HepG2 (cell line): ENCODE measurements at regions not wholly inside any gene's neighbourhood (a gene's known extent, or its start where the extent isn't known, plus 50 kb on each side); places are given as distances from the start of the nearest gene placed in this dataset.

Source experiments
- POLR2A ChIP-seq, 2 experiments: IDR thresholded peaks; 2 replicates each; pipeline ENCODE4 v1.6.1; 2011; ENCODE audit warnings: low read depth in 2 of 2, low read length in 2 of 2, mild to moderate bottlenecking in 1 of 2, moderate library complexity in 1 of 2; ENCODE audit not compliant: insufficient read depth in 1 of 2
- TAF1 ChIP-seq: sonication (generic); formaldehyde crosslinking; IDR thresholded peaks from 2 replicates; pipeline ENCODE4 v1.4.0; 2020; ENCODE audit warnings: missing genetic modification reagents
- TOPORS ChIP-seq: sonication (generic); formaldehyde crosslinking; IDR thresholded peaks from 2 replicates; pipeline ENCODE4 v1.8.0; 2023; ENCODE audit warnings: mild to moderate bottlenecking, missing genetic modification reagents
- ZNF256 ChIP-seq: sonication (generic); formaldehyde crosslinking; conservative IDR thresholded peaks from 2 replicates; pipeline ENCODE4 v1.4.0; 2020; ENCODE audit warnings: missing genetic modification reagents
- ZNF430 ChIP-seq: sonication (generic); formaldehyde crosslinking; IDR thresholded peaks from 2 replicates; pipeline ENCODE4 v1.9.0; 2021; ENCODE audit warnings: mild to moderate bottlenecking, missing genetic modification reagents
- ZNF547 ChIP-seq: sonication (generic); formaldehyde crosslinking; IDR thresholded peaks from 2 replicates; pipeline ENCODE4 v1.5.1; 2020; ENCODE audit warnings: mild to moderate bottlenecking, missing genetic modification reagents
- ZNF549 ChIP-seq: sonication (generic); formaldehyde crosslinking; IDR thresholded peaks from 2 replicates; pipeline ENCODE4 v1.5.0; 2020; ENCODE audit warnings: missing genetic modification reagents
- ZNF75D ChIP-seq: sonication (generic); formaldehyde crosslinking; IDR thresholded peaks from 2 replicates; pipeline ENCODE4 v1.8.1; 2023; ENCODE audit warnings: missing genetic modification reagents, mild to moderate bottlenecking, borderline replicate concordance
- TF ChIP-seq, protein P1 (sequence below): sonication (generic); formaldehyde crosslinking; IDR thresholded peaks from 2 replicates; pipeline ENCODE4 v1.5.0; 2020; ENCODE audit warnings: mild to moderate bottlenecking, missing genetic modification reagents, moderate library complexity
- TF ChIP-seq, protein P2 (sequence below): sonication (generic); formaldehyde crosslinking; IDR thresholded peaks from 2 replicates; pipeline ENCODE4 v1.9.0; 2021; ENCODE audit warnings: missing genetic modification reagents, borderline replicate concordance

DNA sequence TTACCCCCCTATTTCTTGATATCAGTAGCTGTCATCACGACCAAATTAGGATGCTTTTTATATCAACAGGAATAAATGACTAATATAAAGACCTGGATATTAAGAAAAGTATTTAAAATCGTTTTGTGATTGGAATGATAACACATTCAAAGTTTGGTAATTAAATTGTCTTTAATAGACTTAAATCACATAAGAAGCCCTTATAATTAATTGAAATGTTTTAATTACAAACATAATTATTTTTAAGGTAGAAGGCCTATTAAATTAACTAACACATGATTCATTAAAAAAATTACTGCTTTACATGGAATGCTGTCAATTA is 412.4 kb downstream of the FUT8 start:
- TF ChIP-seq ZNF75D (CRISPR knock-in tag) (no peak), ZNF256 (CRISPR knock-in tag) (no peak), ZNF430 (CRISPR knock-in tag) (no peak), TOPORS (CRISPR knock-in tag) (no peak), ZNF547 (no peak), POLR2A (IDR thresholded peaks at IDR 0.05; ENCODE audit: insufficient read depth in 1 of 2, low read depth in 2 of 2, low read length in 2 of 2) (no peak), ZNF549 (CRISPR knock-in tag) (no peak), TAF1 (CRISPR knock-in tag) (no peak)
- TF ChIP-seq, protein P1, sequence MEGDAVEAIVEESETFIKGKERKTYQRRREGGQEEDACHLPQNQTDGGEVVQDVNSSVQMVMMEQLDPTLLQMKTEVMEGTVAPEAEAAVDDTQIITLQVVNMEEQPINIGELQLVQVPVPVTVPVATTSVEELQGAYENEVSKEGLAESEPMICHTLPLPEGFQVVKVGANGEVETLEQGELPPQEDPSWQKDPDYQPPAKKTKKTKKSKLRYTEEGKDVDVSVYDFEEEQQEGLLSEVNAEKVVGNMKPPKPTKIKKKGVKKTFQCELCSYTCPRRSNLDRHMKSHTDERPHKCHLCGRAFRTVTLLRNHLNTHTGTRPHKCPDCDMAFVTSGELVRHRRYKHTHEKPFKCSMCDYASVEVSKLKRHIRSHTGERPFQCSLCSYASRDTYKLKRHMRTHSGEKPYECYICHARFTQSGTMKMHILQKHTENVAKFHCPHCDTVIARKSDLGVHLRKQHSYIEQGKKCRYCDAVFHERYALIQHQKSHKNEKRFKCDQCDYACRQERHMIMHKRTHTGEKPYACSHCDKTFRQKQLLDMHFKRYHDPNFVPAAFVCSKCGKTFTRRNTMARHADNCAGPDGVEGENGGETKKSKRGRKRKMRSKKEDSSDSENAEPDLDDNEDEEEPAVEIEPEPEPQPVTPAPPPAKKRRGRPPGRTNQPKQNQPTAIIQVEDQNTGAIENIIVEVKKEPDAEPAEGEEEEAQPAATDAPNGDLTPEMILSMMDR (CRISPR knock-in tag): no peak
- TF ChIP-seq, protein P2, sequence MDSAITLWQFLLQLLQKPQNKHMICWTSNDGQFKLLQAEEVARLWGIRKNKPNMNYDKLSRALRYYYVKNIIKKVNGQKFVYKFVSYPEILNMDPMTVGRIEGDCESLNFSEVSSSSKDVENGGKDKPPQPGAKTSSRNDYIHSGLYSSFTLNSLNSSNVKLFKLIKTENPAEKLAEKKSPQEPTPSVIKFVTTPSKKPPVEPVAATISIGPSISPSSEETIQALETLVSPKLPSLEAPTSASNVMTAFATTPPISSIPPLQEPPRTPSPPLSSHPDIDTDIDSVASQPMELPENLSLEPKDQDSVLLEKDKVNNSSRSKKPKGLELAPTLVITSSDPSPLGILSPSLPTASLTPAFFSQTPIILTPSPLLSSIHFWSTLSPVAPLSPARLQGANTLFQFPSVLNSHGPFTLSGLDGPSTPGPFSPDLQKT: no peak
